Endothelial cell of umbilical vein (primary cell): ENCODE measurements at regions not wholly inside any gene's neighbourhood (a gene's known extent, or its start where the extent isn't known, plus 50 kb on each side); places are given as distances from the start of the nearest gene placed in this dataset.

ENCODE experiments used
- BruUV-seq: library from RNA; stranded (reverse); fragments of 400-500 nt; replicated peaks from 2 replicates; lab custom pipeline; 2021; lab: Mats Ljungman, UMichigan
- CTCF ChIA-PET: fragments of 300-600, 350-600 bp; sonication (Branson Sonifier 250); formaldehyde crosslinking; loops from one replicate; lab custom pipeline; 2021; ENCODE audit warnings: antibody characterized with exemption, inconsistent platforms; lab: Charles Lee
- POLR2A ChIA-PET: fragments of 300-600, 350-600 bp; sonication (Branson Sonifier 250); formaldehyde crosslinking; loops from one replicate; lab custom pipeline; 2021; ENCODE audit warnings: antibody characterized with exemption, inconsistent platforms; lab: Charles Lee
- DNase-seq: peaks from one replicate; pipeline ENCODE4 v3.0.0-alpha.2; 2011; ENCODE audit warnings: low read depth, low spot score
- FAIRE-seq: peaks from 2 replicates; lab custom pipeline; 2011; peaks lifted over from hg19 to GRCh38; lab: Jason Lieb, UNC
- H2AFZ ChIP-seq: 2 replicates; pipeline ENCODE4 v1.6.0; 2012; ENCODE audit warnings: low read depth, low read length, control low read depth, inconsistent platforms
- H3K27ac ChIP-seq: 2 replicates; pipeline ENCODE4 v1.5.1; 2011; ENCODE audit warnings: low read depth, mild to moderate bottlenecking, control low read depth, low read length, moderate library complexity; ENCODE audit not compliant: insufficient read depth
- H3K27me3 ChIP-seq, 2 experiments: 2 replicates each; pipeline versions ENCODE4 v1.6.0 to v1.6.1; 2011; ENCODE audit warnings: low read length in 2 of 2, mixed read lengths in 1 of 2; ENCODE audit not compliant: control insufficient read depth in 2 of 2, insufficient read depth in 2 of 2
- H3K36me3 ChIP-seq, 2 experiments: 2 replicates in 1 of 2; 3 replicates in 1 of 2; pipeline ENCODE4 v1.5.1; 2011; ENCODE audit warnings: low read length in 2 of 2, mild to moderate bottlenecking in 1 of 2, moderate library complexity in 1 of 2; ENCODE audit not compliant: control insufficient read depth in 2 of 2, insufficient read depth in 2 of 2; ENCODE audit errors: extremely low read depth in 1 of 2
- H3K4me1 ChIP-seq: 3 replicates; pipeline ENCODE4 v1.5.1; 2011; ENCODE audit warnings: mild to moderate bottlenecking, low read length; ENCODE audit not compliant: control insufficient read depth, insufficient read depth; ENCODE audit errors: extremely low read depth
- H3K4me2 ChIP-seq: 2 replicates; pipeline ENCODE4 v1.6.1; 2011; ENCODE audit warnings: low read length, control low read depth, mixed read lengths; ENCODE audit not compliant: insufficient read depth
- H3K4me3 ChIP-seq, 3 experiments: fragments of 200-600 bp in 1 of 3; sonication (generic), shearing (Covaris generic) in 1 of 3; replicated peaks in 1 of 3; 2 replicates each; pipeline ENCODE4 v1.5.1; 2011 to 2016; ENCODE audit warnings: control low read depth in 3 of 3, low read length in 3 of 3, mild to moderate bottlenecking in 2 of 3, inconsistent platforms in 1 of 3, low read depth in 1 of 3, moderate library complexity in 1 of 3; ENCODE audit not compliant: insufficient read depth in 1 of 3
- H3K79me2 ChIP-seq: 2 replicates; pipeline ENCODE4 v1.6.0; 2012; ENCODE audit warnings: low read length, inconsistent platforms; ENCODE audit not compliant: control insufficient read depth, insufficient read depth
- H3K9ac ChIP-seq: replicated peaks from 2 replicates; pipeline ENCODE3; 2011; ENCODE audit warnings: low read length, control low read depth; ENCODE audit not compliant: insufficient read depth; ENCODE audit errors: extremely low read depth
- H3K9me1 ChIP-seq: replicated peaks from 3 replicates; pipeline ENCODE4 v1.6.0; 2011; ENCODE audit warnings: mild to moderate bottlenecking, low read length; ENCODE audit not compliant: control insufficient read depth, insufficient read depth; ENCODE audit errors: extremely low read depth
- H3K9me3 ChIP-seq: replicated peaks from 2 replicates; pipeline ENCODE4 v1.5.1; 2012; ENCODE audit warnings: low read length, inconsistent platforms; ENCODE audit not compliant: control insufficient read depth, insufficient read depth
- H4K20me1 ChIP-seq: replicated peaks from 2 replicates; pipeline ENCODE3; 2011; ENCODE audit warnings: mild to moderate bottlenecking, low read length; ENCODE audit not compliant: control insufficient read depth, insufficient read depth; ENCODE audit errors: extremely low read depth
- EZH2 ChIP-seq: IDR thresholded peaks from 2 replicates; pipeline ENCODE4 v1.6.1; 2012; ENCODE audit warnings: borderline replicate concordance, low read depth, mild to moderate bottlenecking, moderate library complexity, low read length, inconsistent platforms; ENCODE audit not compliant: severe bottlenecking
- FOS ChIP-seq: IDR thresholded peaks from 2 replicates; pipeline ENCODE4 v1.6.1; 2011; ENCODE audit warnings: mild to moderate bottlenecking, low read length, moderate library complexity, borderline replicate concordance; ENCODE audit not compliant: insufficient read depth
- GATA2 ChIP-seq: IDR thresholded peaks from 2 replicates; pipeline ENCODE4 v1.7.0; 2011; ENCODE audit warnings: low read depth, mild to moderate bottlenecking, moderate library complexity, mixed read lengths, low read length; ENCODE audit not compliant: insufficient read length, insufficient read depth
- JUN ChIP-seq: IDR thresholded peaks from 2 replicates; pipeline ENCODE4 v1.6.1; 2011; ENCODE audit warnings: borderline replicate concordance, low read depth; ENCODE audit not compliant: insufficient read length, insufficient read depth
- MAX ChIP-seq: IDR thresholded peaks from 2 replicates; pipeline ENCODE4 v1.6.1; 2011; ENCODE audit not compliant: insufficient read depth, insufficient read length
- MYC ChIP-seq: IDR thresholded peaks from one replicate; pipeline ENCODE4 v1.6.1; 2011; ENCODE audit warnings: mild to moderate bottlenecking, low read depth, low read length
- POLR2A ChIP-seq: IDR thresholded peaks from 2 replicates; pipeline ENCODE4 v1.6.1; 2012; ENCODE audit warnings: low read depth, mild to moderate bottlenecking, control low read depth, low read length
- POLR2AphosphoS5 ChIP-seq: IDR thresholded peaks from 2 replicates; pipeline ENCODE4 v1.6.1; 2012; ENCODE audit warnings: low read depth, mild to moderate bottlenecking, control low read depth, low read length, moderate library complexity; ENCODE audit not compliant: insufficient read depth
- dilution Hi-C: fragments of 300-500 bp; cut with MboI; formaldehyde crosslinking; loops from one replicate; pipeline ENCODE4 v1.15.0; 2019; ENCODE audit warnings: low sequenced_read_pairs; ENCODE audit not compliant: extremely low pct_ligation_motif_present
- intact Hi-C: fragments of 100-400 bp; cut with micrococcal nuclease; formaldehyde crosslinking; loops from one replicate; pipeline ENCODE4 v1.10.0; 2022
- TF ChIP-seq, protein P1 (sequence below), 2 donors: IDR thresholded peaks; 1 replicate in 1 of 2; 2 replicates in 1 of 2; pipeline ENCODE4 v1.5.1; 2011; ENCODE audit warnings: low read length in 2 of 2, mild to moderate bottlenecking in 2 of 2, moderate library complexity in 2 of 2, control low read depth in 1 of 2, inconsistent platforms in 1 of 2, low read depth in 1 of 2; ENCODE audit not compliant: insufficient read depth in 1 of 2; ENCODE audit errors: extremely low read depth in 1 of 2

- H3K27me3 ChIP-seq, result no peaks in the 10 kb centered on the region
- no peak overlapping the region for H2AFZ ChIP-seq
- H3K9me1 ChIP-seq, result no peaks in the 10 kb centered on the region
- H3K79me2 ChIP-seq, result no peaks in the 10 kb centered on the region
- CTCF ChIA-PET, result no interaction called here
- intact Hi-C loops (no loop called here), dilution Hi-C loops (no loop called here)
- FAIRE-seq, result no peak
- no peak for DNase-seq
- BruUV-seq, result no TSS peak
- no peaks in the 10 kb centered on the region for H3K4me1 ChIP-seq
- POLR2A ChIA-PET, result no interaction called here
- H3K4me3 ChIP-seq, result no peak overlapping the region
- H3K4me2 ChIP-seq, result no peak overlapping the region
- no peaks in the 10 kb centered on the region for H3K9me3 ChIP-seq
- no peaks in the 10 kb centered on the region for H3K36me3 ChIP-seq
- H4K20me1 ChIP-seq, result no peaks in the 10 kb centered on the region
- H3K9ac ChIP-seq, result no peak overlapping the region
- H3K27ac ChIP-seq, result no peak overlapping the region
- no peak for TF ChIP-seq FOS
- TF ChIP-seq JUN, result no peak
- TF ChIP-seq EZH2, result no peak
- TF ChIP-seq POLR2A, result no peak
- no peak for TF ChIP-seq MYC
- TF ChIP-seq, protein P1, sequence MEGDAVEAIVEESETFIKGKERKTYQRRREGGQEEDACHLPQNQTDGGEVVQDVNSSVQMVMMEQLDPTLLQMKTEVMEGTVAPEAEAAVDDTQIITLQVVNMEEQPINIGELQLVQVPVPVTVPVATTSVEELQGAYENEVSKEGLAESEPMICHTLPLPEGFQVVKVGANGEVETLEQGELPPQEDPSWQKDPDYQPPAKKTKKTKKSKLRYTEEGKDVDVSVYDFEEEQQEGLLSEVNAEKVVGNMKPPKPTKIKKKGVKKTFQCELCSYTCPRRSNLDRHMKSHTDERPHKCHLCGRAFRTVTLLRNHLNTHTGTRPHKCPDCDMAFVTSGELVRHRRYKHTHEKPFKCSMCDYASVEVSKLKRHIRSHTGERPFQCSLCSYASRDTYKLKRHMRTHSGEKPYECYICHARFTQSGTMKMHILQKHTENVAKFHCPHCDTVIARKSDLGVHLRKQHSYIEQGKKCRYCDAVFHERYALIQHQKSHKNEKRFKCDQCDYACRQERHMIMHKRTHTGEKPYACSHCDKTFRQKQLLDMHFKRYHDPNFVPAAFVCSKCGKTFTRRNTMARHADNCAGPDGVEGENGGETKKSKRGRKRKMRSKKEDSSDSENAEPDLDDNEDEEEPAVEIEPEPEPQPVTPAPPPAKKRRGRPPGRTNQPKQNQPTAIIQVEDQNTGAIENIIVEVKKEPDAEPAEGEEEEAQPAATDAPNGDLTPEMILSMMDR (IDR thresholded peaks at IDR 0.05; ENCODE audit: extremely low read depth in 1 of 2, insufficient read depth in 1 of 2, low read depth in 1 of 2, low read length in 2 of 2), result no peak
- no peak for TF ChIP-seq GATA2
- no peak for TF ChIP-seq MAX
- no peak for TF ChIP-seq POLR2AphosphoS5
Observed at GRCh38 chr5:158644301-158644700, 455.4 kb downstream of the EBF1 start.
